Ovary (tissue), 7 donors: ENCODE measurements at regions not wholly inside any gene's neighbourhood (a gene's known extent, or its start where the extent isn't known, plus 50 kb on each side); places are given as distances from the start of the nearest gene placed in this dataset.

Experiments used
- DNase-seq, 5 donors: peaks; one replicate each; pipeline ENCODE4 v3.0.0-alpha.2; 2019 to 2020
- H3K27ac ChIP-seq, 2 donors: fragments of 200-600 bp; one replicate each; pipeline versions ENCODE4 v1.5.1 to v1.8.0; 2019 to 2022
- H3K27me3 ChIP-seq: fragments of 200-600 bp; one replicate; pipeline ENCODE4 v1.8.0; 2022
- H3K36me3 ChIP-seq: fragments of 200-600 bp; sonication (generic); one replicate; pipeline ENCODE4 v1.5.1; 2019
- H3K4me1 ChIP-seq: one replicate; pipeline ENCODE4 v1.8.1; 2013; ENCODE audit warnings: mild to moderate bottlenecking, moderate library complexity; ENCODE audit not compliant: insufficient read depth
- H3K4me3 ChIP-seq: fragments of 200-600 bp; sonication (generic); one replicate; pipeline ENCODE4 v1.5.1; 2017
- H3K9me3 ChIP-seq, 2 donors: fragments of 200-600 bp in 1 of 2; sonication (generic) in 1 of 2; one replicate each; pipeline versions ENCODE4 v1.5.1 to v1.8.1; 2013 to 2019; ENCODE audit warnings: mild to moderate bottlenecking in 1 of 2, moderate library complexity in 1 of 2
- CTCF ChIP-seq, 3 donors: fragments of 450-650 bp in 2 of 3; fragments of 200-600 bp in 1 of 3; IDR thresholded peaks; one replicate each; pipeline versions ENCODE4 v1.5.1 to v1.8.0; 2016 to 2022; ENCODE audit warnings: antibody characterized with exemption in 3 of 3, mild to moderate bottlenecking in 1 of 3
- EP300 ChIP-seq: sonication (generic); formaldehyde crosslinking; IDR thresholded peaks from one replicate; pipeline ENCODE4 v1.6.1; 2017; ENCODE audit warnings: antibody characterized with exemption
- POLR2A ChIP-seq: fragments of 450-650 bp; IDR thresholded peaks from one replicate; pipeline ENCODE4 v1.6.1; 2017; ENCODE audit warnings: antibody characterized with exemption, mild to moderate bottlenecking, moderate library complexity
- WGBS, 3 donors: extraction: QIAGEN DNeasy Blood & Tissue Kit in 1 of 3; methylation state at CpG; one replicate each; pipeline versions ENCODE4 v1.1.5 to v1.1.7; 2013 to 2017; 5-methylcytosine and 5-hydroxymethylcytosine counted together
- intact Hi-C, 4 donors: fragments of 100-400 bp; cut with DNase I; formaldehyde crosslinking; loops; one replicate each; pipeline versions ENCODE4 v1.11.0 to v1.15.1; 2022 to 2023
- donor health status: DM: no; HTN: no; CAD: no; lungs with moderate emphysema.
- donor health status: DM: no; HTN: no; CAD: no.
- donor health status: Bipolar disorder and iron deficiency.
- donor health status: DM: no; HTN: no; CAD: no.
- donor health status: DM: yes; HTN: yes; CAD: no.

- no peak for TF ChIP-seq POLR2A
- Histone ChIP-seq H3K27me3 (no peaks in the 10 kb centered on the region), H3K27ac (no peak overlapping the region), H3K4me3 (no peak overlapping the region), H3K9me3 (no peaks in the 10 kb centered on the region), H3K36me3 (no peaks in the 10 kb centered on the region), H3K4me1 (no peaks in the 10 kb centered on the region)
- intact Hi-C loops: no loop called here
- 17 to 26% (median 17%) methylated on average over 4 of the region's 4 CpGs for WGBS, 3 donors
- DNase-seq: no peak
These were observed 91.7 kb upstream of the B3GAT2 start for GRCh38 chr6:71048320-71049164.

GRCh38 chr6:71049198-71049770, 92.4 kb upstream of the B3GAT2 start:
- intact Hi-C loops: no loop called here

GRCh38 chr6:71053475-71053874, 96.6 kb upstream of the B3GAT2 start:
- WGBS, 3 donors: 93 to 95% (median 94%) methylated on average over 4 of the region's 4 CpGs

More at GRCh38 chr6:71049198-71049770, 92.4 kb upstream of the B3GAT2 start:
- Histone ChIP-seq H3K27ac (no peak overlapping the region), H3K9me3 (no peaks in the 10 kb centered on the region), H3K4me3 (no peak overlapping the region), H3K4me1 (no peaks in the 10 kb centered on the region), H3K27me3 (no peaks in the 10 kb centered on the region), H3K36me3 (no peaks in the 10 kb centered on the region)
- no peak for TF ChIP-seq POLR2A
- no peak for TF ChIP-seq CTCF (IDR thresholded peaks at IDR 0.05)
- DNase-seq: no peak
- WGBS, 3 donors: 83 to 84% (median 83%) methylated on average over 3 of the region's 3 CpGs

GRCh38 chr6:71056656-71057055, 99.8 kb upstream of the B3GAT2 start:
- intact Hi-C loops: no loop called here
- Histone ChIP-seq H3K27me3 (no peaks in the 10 kb centered on the region), H3K9me3 (no peaks in the 10 kb centered on the region), H3K4me1 (no peaks in the 10 kb centered on the region), H3K4me3 (no peak overlapping the region), H3K27ac (no peak overlapping the region), H3K36me3 (no peaks in the 10 kb centered on the region)
- 11 to 28% (median 15%) methylated on average over 2 of the region's 2 CpGs for WGBS, 3 donors
- TF ChIP-seq EP300 (no peak), CTCF (IDR thresholded peaks at IDR 0.05) (no peak), POLR2A (no peak)
- DNase-seq: no peak

More at GRCh38 chr6:71053475-71053874, 96.6 kb upstream of the B3GAT2 start:
- H3K4me3 ChIP-seq: no peak overlapping the region
- no peaks in the 10 kb centered on the region for H3K27me3 ChIP-seq
- no peak for DNase-seq
- intact Hi-C loops: no loop called here
- no peaks in the 10 kb centered on the region for H3K4me1 ChIP-seq
- TF ChIP-seq EP300 (no peak), POLR2A (no peak), CTCF (IDR thresholded peaks at IDR 0.05) (no peak)
- no peaks in the 10 kb centered on the region for H3K9me3 ChIP-seq
- H3K36me3 ChIP-seq: no peaks in the 10 kb centered on the region
- no peak overlapping the region for H3K27ac ChIP-seq

GRCh38 chr6:71066153-71066552, 109.3 kb upstream of the B3GAT2 start:
- intact Hi-C loops: no loop called here

More at GRCh38 chr6:71066153-71066552, 109.3 kb upstream of the B3GAT2 start:
- no peaks in the 10 kb centered on the region for H3K9me3 ChIP-seq
- no peaks in the 10 kb centered on the region for H3K36me3 ChIP-seq
- no peak for TF ChIP-seq CTCF (IDR thresholded peaks at IDR 0.05)
- H3K27ac ChIP-seq: no peak overlapping the region
- H3K4me1 ChIP-seq: no peaks in the 10 kb centered on the region
- no peak for DNase-seq
- no peak overlapping the region for H3K4me3 ChIP-seq
- 92 to 93% (median 93%) methylated on average over 1 of the region's 1 CpG for WGBS, 3 donors
- H3K27me3 ChIP-seq: no peaks in the 10 kb centered on the region
